Erythroblast (primary cell): ENCODE measurements at regions not wholly inside any gene's neighbourhood (a gene's known extent, or its start where the extent isn't known, plus 50 kb on each side); places are given as distances from the start of the nearest gene placed in this dataset.
"Not testable (repeated sequence)": the region's sequence is repeated elsewhere in the genome, so short reads cannot be mapped to it uniquely, and the experiment has no call there.

ENCODE experiments used
- DNase-seq, 2 experiments: peaks; one replicate each; lab custom pipeline; 2025; lab: John Stamatoyannopoulos, UW
- GATA1 ChIP-seq: IDR thresholded peaks from 2 replicates; pipeline ENCODE4 v1.6.1; 2011; ENCODE audit warnings: low read depth, mild to moderate bottlenecking, control low read depth, low read length, moderate library complexity
- POLR2A ChIP-seq: IDR thresholded peaks from 2 replicates; pipeline ENCODE4 v1.6.1; 2011; ENCODE audit warnings: mild to moderate bottlenecking, low read length

DNA sequence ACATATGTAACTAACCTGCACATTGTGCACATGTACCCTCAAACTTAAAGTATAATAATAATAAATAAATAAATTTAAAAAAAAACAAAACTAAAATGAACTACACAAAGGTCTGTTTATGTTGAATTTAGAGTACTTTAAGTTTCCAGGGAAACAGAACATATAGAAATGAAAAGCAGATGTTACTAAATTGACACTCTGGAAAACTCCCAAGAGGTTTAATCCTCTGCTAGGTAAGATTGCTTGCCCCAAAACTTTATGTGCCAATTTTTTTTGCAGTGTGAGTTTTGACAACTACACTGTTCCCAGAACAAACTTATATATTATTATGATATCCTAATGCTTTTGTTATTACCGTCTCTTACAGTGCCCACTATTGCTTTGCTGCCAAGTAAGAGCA, 134.3 kb upstream of the MRPS30 start:
- TF ChIP-seq GATA1 = no peak
- TF ChIP-seq POLR2A = no peak
- no peak for DNase-seq

DNA sequence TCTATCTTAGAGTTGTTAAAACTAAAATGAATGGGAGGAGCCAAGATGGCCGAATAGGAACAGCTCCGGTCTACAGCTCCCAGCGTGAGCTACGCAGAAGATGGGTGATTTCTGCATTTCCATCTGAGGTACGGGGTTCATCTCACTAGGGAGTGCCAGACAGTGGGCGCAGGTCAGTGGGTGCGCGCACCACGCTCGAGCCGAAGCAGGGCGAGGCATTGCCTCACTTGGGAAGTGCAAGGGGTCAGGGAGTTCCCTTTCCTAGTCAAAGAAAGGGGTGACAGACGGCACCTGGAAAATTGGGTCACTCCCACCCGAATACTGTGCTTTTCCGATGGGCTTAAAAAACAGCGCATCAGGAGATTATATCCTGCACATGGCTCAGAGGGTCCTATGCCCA, 140.3 kb upstream of the MRPS30 start:
- not testable (repeated sequence) for DNase-seq

DNA sequence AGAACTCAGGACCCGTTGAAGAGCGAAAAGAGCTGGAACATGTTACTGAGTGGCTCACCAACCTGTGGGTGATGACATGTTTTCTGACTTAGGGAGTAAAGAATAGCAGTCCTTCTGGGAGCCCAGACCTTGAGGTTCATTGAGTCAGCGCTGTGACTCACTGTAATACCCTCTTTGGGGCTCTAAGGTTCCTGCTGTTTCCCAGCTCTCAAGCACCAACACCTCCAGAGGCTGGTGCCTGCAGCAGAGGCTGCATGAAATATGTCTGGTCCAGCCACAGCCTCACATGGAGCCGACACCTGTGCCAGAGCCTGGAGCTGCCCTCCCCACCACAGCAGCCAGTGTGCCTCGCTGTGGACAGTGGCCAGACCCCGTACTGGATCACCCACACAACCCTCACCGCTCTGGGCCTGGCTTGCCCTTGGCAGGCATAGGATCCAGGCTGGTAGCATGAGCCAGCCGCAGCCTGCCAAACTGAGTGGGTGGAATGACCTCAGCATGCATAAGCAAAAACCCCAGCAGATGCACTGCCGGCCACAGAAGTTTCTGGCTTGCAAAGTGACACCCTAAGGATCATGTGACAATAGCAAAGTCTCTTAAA, 143.5 kb upstream of the MRPS30 start:
- no peak for DNase-seq
- no peak for TF ChIP-seq GATA1
- no peak for TF ChIP-seq POLR2A

DNA sequence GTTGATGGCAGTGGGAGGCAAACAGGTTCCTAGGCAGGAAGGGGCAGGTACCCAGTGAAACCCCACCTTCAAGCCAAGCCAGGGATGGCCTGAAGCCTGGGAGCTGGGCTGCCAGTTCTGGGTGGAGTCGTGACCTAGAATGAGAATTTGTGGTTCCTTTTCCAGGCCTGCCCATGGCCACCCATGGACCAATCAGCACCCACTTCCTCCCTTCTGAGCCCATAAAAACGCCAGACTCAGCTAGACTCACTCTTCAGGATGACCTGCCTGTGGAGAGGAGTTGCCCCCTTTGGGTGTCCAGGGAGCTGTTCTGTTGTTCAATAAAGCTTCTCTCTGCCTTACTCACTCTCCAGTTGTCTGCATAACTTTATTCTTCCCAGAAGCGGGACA, 144.0 kb upstream of the MRPS30 start:
- TF ChIP-seq GATA1 (no peak), POLR2A (no peak)
- DNase-seq = no peak

DNA sequence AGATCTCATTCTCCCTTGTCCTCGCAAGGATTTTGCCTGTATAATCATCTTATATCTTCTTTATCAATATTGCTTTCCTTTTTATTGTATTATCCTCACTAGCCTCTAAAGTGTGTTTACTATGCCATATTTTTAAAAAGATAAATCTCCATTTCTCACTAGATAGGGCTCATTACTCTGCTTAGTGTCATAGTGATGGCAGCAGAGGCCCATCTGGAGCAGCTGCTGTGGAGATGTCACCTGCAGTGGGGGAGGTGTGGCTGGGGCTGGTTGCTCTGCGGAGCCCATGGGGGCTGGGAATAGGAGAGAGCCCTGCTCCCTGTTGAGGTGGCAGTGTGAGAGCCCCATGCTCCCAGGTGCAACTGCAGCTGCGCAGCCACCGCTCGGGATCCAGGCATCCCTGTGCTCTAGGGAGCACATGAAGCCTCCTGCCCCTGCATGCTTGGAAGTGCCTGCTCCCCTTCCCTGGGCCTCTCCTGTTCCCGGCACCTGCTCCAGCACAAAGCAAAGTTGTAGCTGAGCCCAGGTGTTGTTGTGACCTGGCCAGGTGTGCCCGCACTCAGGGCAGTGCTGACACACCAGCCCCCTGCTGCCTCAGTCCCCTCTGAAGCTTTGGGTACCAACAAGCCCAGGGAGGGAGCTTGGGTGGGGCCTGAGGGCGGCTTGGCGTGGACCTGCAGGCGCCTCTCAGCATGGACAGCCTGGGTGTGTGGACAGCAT, 144.6 kb upstream of the MRPS30 start:
- no peak for DNase-seq
- TF ChIP-seq POLR2A (no peak), GATA1 (no peak)

DNA sequence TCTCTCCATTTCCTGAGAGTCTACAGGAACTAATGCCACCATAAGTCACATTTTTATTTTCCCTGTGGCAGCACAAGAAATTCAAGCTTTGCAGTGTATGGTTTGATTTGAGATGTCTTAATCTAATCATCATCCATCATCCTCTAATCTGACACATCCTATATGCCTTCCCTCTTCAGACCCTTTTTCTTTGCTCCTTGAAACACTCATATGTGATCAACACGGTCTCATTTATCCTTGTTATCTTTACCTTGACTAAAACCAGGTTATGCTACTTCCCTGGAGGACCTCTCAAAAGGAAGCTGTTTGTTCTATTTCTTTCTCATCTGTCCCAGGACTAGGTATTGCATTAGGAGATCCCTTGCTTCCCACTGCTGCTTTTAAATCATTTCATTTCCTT, 146.9 kb upstream of the MRPS30 start:
- no peak for DNase-seq
- TF ChIP-seq GATA1 = no peak
- no peak for TF ChIP-seq POLR2A

DNA sequence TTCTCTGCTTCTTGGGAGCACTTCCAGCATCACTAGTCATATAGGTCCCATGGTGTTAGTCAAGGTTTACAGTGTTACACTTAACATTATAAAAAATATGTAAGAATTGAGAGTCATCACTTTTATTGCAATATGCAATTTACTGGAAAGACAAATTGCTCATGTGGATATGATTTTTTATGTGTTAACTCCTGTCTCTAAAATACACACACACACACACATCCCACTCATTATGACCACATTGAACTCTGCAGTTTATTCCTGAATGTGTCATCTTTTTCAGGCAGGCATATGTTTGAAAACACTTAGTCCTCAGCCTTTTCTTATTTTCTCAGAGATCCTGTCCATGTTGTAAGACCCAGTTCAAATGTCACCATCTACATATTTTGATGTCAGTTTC, 148.5 kb upstream of the MRPS30 start:
- no peak for DNase-seq
- TF ChIP-seq GATA1 = no peak

DNA sequence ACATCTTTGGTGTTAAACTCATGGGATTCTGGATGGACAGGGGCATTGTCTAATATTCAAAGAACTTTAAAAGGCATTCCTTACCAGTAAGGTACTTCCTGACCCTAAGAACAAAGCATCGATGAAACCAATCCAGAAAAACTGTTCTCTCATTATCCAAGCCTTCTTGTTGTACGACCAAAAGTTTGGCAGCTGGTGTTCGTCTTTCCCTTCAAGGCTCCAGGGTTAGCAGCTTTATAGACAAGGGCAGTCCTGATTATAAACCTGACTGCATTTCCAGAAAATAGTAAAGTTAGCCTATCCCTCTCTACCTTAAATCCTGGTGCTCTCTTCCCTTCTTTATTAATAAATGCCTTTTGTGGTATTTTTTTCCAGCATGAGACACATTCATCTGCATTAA, 149.4 kb upstream of the MRPS30 start:
- no peak for DNase-seq
- TF ChIP-seq GATA1 = no peak
- TF ChIP-seq POLR2A = no peak

DNA sequence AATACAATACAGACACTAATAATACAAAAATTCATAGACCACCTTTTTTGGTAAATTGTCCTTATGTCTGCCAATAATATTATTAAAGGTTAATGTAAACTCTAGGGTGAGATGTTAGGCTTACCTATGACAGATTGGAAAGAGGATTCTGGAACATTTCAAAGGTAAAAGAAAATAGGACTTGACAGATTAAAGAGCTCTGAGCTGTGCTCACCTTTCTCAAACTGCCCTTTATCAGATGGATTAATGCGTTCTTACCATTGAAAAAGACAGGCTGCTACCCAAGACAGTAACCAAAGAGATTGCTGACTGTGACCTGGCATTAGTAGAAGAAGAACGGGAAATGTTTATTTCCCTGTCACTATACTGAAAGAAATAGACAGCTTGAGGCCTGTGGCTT, 156.1 kb upstream of the MRPS30 start:
- no peak for DNase-seq
- TF ChIP-seq GATA1 (no peak), POLR2A (no peak)

DNA sequence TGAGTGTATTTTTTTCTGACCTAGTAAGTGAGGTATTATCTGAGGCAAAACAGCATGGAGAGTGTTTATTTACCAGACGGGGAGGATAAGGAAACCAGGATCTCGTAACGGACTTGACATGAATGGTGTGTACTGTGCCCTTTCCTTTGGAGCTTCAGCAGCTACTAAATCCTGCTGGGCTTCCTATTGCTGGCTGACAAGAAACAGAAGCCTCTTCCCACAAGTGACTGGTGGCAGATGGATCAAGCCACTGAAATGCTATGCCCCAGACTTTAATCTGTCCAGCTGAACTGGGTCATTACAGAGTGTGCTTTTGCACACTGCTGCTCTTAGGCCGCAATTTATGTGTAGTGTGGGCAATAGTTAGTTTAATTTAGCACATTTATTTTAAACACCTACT, 162.7 kb upstream of the MRPS30 start:
- TF ChIP-seq POLR2A (no peak), GATA1 (no peak)
- no peak for DNase-seq

DNA sequence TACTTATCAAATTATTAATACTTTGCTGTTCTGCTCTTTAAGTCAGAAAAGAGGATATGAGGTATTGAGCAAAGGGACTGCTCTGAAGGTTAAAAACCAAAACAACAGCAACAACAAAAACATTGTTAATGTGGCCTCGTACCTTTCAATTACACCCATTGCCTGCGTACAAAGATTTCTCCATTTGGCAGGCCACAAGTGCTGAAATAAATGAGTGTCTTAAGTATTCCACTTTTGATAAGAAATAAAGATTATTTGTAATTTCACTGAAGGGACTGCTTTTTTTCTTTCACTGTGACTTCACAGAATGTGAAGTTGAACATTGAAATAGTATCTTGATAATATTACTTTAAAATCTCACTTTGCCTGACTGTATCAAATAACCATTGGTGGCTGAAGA, 163.2 kb upstream of the MRPS30 start:
- TF ChIP-seq GATA1 (no peak), POLR2A (no peak)
- no peak for DNase-seq

DNA sequence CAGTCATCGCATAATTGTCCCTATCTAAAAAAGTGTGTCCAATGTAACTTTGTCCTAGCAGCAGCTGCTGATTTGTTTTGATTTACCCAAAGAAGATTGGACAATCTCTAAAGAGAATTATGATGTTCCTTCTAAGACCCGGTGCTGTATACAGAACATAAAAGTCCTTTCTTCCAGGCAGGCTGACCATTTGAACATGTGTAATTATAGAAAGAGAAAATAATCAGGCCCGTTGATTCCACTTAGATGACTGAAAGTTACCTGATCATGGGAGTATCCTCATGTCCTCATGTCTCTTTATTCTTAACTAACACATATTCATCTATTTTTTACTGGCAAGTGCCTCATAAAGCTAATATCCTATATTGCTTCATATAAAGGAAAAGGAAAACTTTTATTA, 164.1 kb upstream of the MRPS30 start:
- no peak for TF ChIP-seq POLR2A
- TF ChIP-seq GATA1 = no peak
- DNase-seq = no peak

DNA sequence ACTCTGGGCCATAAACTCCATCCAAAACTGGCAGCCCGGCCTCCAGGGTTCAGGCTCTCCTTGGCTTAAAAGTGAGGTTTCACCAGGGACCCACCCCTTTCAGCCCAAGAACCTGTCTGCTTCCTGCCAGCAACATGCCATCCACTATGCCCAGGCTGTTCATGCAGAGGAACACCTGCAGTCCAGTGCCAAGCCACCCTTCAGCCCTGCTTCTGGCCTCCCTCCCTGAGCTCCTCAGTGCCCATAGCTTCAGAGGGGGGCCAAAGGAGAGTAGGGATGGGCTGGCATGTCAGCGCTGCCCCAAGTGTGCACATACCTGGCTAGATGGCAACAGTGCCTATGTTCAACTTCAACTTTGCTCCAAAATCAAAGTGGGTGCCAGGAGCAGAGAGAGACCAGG, 166.9 kb upstream of the MRPS30 start:
- no peak for TF ChIP-seq POLR2A
- TF ChIP-seq GATA1 = no peak
- no peak for DNase-seq

DNA sequence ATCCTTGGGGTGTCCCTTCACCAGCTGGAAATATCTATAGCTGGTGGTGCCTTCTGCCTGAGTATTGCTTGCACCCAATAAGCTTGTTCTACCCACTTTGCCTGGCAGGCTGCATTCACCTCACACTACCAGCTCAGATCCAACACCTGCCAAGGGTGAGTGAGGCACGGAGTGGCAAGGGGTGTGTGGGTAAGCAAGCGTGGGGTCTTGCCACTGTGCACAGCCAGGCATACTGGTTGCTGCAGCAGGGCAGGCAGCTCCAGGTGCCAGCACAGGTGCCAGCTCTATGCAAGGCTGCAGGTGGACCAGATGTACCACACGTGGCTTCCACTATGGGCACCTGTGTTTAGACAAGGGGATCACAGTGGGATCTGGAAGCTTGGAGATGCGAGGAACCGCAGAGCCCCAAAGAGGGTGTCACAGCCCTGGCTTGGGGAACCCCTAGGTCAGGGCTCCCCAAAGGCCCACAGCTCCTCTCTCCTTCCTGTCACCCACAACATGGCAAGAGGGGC, 167.7 kb upstream of the MRPS30 start:
- no peak for DNase-seq
- TF ChIP-seq GATA1 (no peak), POLR2A (no peak)

DNA sequence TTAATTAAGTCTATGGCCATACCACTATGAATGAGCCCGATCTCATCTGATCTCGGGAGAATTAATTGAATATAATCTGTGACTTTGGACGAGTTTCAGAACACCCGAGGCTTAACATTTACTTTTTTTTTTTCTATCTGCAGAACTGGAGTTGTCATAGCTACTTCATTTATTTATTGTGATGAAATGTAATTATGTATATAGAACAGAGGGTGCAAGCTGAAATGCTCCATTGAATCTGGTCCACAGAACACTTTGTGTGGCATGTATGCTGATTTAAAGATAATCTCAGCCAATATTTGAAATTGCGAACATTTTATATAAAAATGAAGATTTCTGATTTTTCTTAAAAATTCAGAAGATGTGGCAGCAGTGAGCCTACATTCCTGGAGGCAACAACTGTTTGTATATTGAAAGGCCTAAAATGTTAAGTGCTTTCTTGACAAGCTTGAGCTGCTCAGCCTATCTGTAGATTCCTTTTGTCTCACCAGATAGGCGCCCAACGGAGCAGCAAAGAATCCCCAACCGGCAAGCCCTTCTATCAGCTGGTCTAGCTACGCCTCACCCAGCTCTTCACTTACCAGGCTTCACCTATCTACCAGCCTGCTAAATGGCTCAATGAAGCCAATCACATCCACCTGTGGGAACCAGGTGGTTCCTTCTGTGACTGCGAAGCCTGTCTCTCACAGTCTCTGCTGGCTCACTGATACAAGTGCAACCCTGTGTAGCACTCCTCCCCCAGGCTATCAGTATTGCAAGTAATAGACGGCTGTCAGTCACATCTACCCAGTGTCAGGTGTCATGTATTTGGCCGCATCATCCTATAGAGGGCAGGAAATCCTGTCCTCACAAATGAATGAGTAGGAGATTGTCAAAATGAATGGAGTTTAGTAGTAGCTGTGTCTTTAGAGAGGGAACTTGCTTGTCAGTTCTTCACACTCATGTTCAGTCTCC, 170.6 kb upstream of the MRPS30 start:
- DNase-seq = no peak
- TF ChIP-seq POLR2A = no peak
- no peak for TF ChIP-seq GATA1
